ENCODE measurements at regions not wholly inside any gene's neighbourhood (a gene's known extent, or its start where the extent isn't known, plus 50 kb on each side); places are given as distances from the start of the nearest gene placed in this dataset.

DNA sequence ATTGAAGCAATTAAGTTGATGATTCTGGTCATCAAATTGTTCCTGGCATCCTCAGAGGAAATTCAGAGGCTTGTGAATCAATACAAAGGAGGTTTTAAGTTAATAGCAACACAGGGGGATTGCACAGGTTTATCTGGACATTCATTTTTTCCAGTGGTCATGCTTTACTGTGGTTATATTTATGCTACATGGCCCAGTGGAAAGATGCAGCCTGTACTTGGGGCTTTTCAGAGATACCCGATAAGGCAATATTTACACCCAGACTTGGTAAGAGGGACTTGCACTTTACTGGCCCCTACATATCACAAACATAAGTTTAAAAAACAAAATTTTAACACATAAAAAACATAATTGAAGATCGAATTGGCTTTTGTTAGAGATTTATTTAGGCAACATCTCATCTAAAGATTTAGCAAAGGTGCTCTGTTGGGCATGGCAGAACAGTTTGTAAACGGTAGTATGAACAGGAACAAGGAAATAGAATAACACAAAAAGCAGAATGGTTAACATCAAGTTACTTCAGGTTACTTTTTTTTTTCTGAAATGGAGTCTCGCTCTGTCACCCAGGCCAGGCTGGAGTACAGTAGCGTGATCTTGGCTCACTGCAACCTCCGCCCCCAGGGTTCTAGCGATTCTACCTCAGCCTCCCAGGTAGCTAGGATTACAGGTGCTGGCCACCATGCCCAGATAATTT is 49.7 kb upstream of the GLDC start:
- Histone ChIP-seq H3K27ac (ENCODE audit: control insufficient read depth, insufficient read depth) (no peak overlapping the region), H3K27me3 (replicated peaks in 1 of 2; ENCODE audit: control insufficient read depth in 2 of 2, insufficient read depth in 2 of 2, low read length in 1 of 2) (no peaks in the 10 kb centered on the region), H3K79me2 (ENCODE audit: control insufficient read depth, insufficient read depth, low read length) (no peaks in the 10 kb centered on the region), H2AFZ (ENCODE audit: control insufficient read depth, low read depth, low read length) (peak overlapping the region; percentile 8), H3K9me3 (replicated peaks; ENCODE audit: control insufficient read depth, insufficient read depth, low read length) (no peaks in the 10 kb centered on the region), H4K20me1 (ENCODE audit: control insufficient read depth, insufficient read depth) (no peaks in the 10 kb centered on the region), H3K4me2 (ENCODE audit: control insufficient read depth, insufficient read depth) (no peak overlapping the region), H3K36me3 (ENCODE audit: control insufficient read depth in 2 of 2, insufficient read depth in 2 of 2, low read length in 1 of 2) (no peaks in the 10 kb centered on the region), H3K9ac (ENCODE audit: control insufficient read depth, insufficient read depth, low read length) (no peak overlapping the region), H3K4me1 (ENCODE audit: control insufficient read depth, insufficient read depth, low read length) (peaks cover 20% of the 10 kb centered on the region), H3K4me3 (no peak overlapping the region)
- WGBS (ENCODE audit: insufficient coverage, insufficient replicate concordance, low lambda C conversion rate, missing lambda C conversion rate): 74% methylated on average over 7 of the region's 7 CpGs
- FAIRE-seq: no peak
- intact Hi-C loops (cut with micrococcal nuclease; ENCODE audit: unreplicated experiment): no loop called here
- ChIA-PET SMC1A (ENCODE audit: uncharacterized antibody, unreplicated experiment) (no interaction called here), RAD21 (ENCODE audit: unreplicated experiment) (no interaction called here), POLR2A (no interaction called here), CTCF (no interaction called here)
- no TSS peak for BruUV-seq (replicated peaks)
- no peak for DNase-seq (ENCODE audit: low read depth, low spot score)
- ATAC-seq: no peak
- in situ Hi-C loops (cut with MboI): no loop called here
- no peak for TF ChIP-seq EED (IDR thresholded peaks at IDR 0.05; ENCODE audit: low read depth)
- TF ChIP-seq POLR2A (IDR thresholded peaks at IDR 0.05; ENCODE audit: low read depth, low read length): no peak
- TF ChIP-seq FOXM1 (IDR thresholded peaks at IDR 0.05; ENCODE audit: low read depth, low read length): no peak
- no peak for TF ChIP-seq NFIC (IDR thresholded peaks at IDR 0.05; ENCODE audit: low read depth, low read length)
- no peak for TF ChIP-seq CBX3 (IDR thresholded peaks at IDR 0.05; ENCODE audit: borderline replicate concordance, low read depth)
- TF ChIP-seq, protein P1, sequence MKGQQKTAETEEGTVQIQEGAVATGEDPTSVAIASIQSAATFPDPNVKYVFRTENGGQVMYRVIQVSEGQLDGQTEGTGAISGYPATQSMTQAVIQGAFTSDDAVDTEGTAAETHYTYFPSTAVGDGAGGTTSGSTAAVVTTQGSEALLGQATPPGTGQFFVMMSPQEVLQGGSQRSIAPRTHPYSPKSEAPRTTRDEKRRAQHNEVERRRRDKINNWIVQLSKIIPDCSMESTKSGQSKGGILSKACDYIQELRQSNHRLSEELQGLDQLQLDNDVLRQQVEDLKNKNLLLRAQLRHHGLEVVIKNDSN (IDR thresholded peaks at IDR 0.05; ENCODE audit: borderline replicate concordance, extremely low read length, insufficient read depth, low read depth, low read length): no peak
- no peak for TF ChIP-seq ZBED1 (IDR thresholded peaks at IDR 0.05; ENCODE audit: borderline replicate concordance)
- TF ChIP-seq PAX5 (IDR thresholded peaks at IDR 0.05; ENCODE audit: borderline replicate concordance, low read depth, low read length): no peak
- no peak for TF ChIP-seq CHD4 (IDR thresholded peaks at IDR 0.05)
- no peak for TF ChIP-seq MEF2B (IDR thresholded peaks at IDR 0.05; ENCODE audit: partially characterized antibody, poor library complexity, severe bottlenecking)
- TF ChIP-seq NR2C2 (IDR thresholded peaks at IDR 0.05; ENCODE audit: borderline replicate concordance, control insufficient read depth, insufficient read length, low read depth): no peak
- TF ChIP-seq CEBPB (IDR thresholded peaks at IDR 0.05; ENCODE audit: borderline replicate concordance in 1 of 2, low read depth in 2 of 2, low read length in 2 of 2): no peak
- no peak for TF ChIP-seq LARP7 (IDR thresholded peaks at IDR 0.05)

Measured in GM12878 (cell line).